ENCODE measurements at regions not wholly inside any gene's neighbourhood (a gene's known extent, or its start where the extent isn't known, plus 50 kb on each side); places are given as distances from the start of the nearest gene placed in this dataset.

- no peaks in the 10 kb centered on the region for H3K4me1 ChIP-seq (ENCODE audit: control insufficient read depth, insufficient read depth, low read length)
- POLR2A ChIA-PET = no interaction called here
- TF ChIP-seq RELB (IDR thresholded peaks at IDR 0.05; ENCODE audit: low read depth) (no peak), SMARCA5 (IDR thresholded peaks at IDR 0.05) (no peak), E2F4 (IDR thresholded peaks at IDR 0.05; ENCODE audit: low read depth, low read length) (no peak), MAX (IDR thresholded peaks at IDR 0.05; ENCODE audit: low read depth, low read length) (no peak), TCF12 (IDR thresholded peaks at IDR 0.05; ENCODE audit: low read depth, low read length) (no peak), REST (IDR thresholded peaks at IDR 0.05; ENCODE audit: low read depth, low read length) (no peak), TCF3 (IDR thresholded peaks at IDR 0.05; ENCODE audit: borderline replicate concordance, insufficient read depth, low read depth, low read length) (no peak), CREB1 (IDR thresholded peaks at IDR 0.05; ENCODE audit: low read depth) (no peak), IKZF2 (IDR thresholded peaks at IDR 0.05) (no peak), RBBP5 (conservative IDR thresholded peaks at IDR 0.05) (no peak), CHD2 (IDR thresholded peaks at IDR 0.05; ENCODE audit: borderline replicate concordance, low read depth, low read length) (no peak), GATAD2B (conservative IDR thresholded peaks at IDR 0.05; ENCODE audit: low read depth) (no peak), SUZ12 (IDR thresholded peaks at IDR 0.05; ENCODE audit: unreplicated experiment) (no peak)
- no peaks in the 10 kb centered on the region for H3K79me2 ChIP-seq (ENCODE audit: control insufficient read depth, insufficient read depth, low read length)
- no peaks in the 10 kb centered on the region for H3K9me3 ChIP-seq (replicated peaks; ENCODE audit: control insufficient read depth, insufficient read depth, low read length)
- no peak overlapping the region for H2AFZ ChIP-seq (ENCODE audit: control insufficient read depth, low read depth, low read length)
- CTCF ChIA-PET = no interaction called here
- WGBS (ENCODE audit: insufficient coverage, insufficient replicate concordance, low lambda C conversion rate, missing lambda C conversion rate) = 0% methylated on average over 2 of the region's 2 CpGs
- H3K4me3 ChIP-seq = no peak overlapping the region
- SMC1A ChIA-PET (ENCODE audit: uncharacterized antibody, unreplicated experiment) = no interaction called here
- FAIRE-seq (no peak), DNase-seq (ENCODE audit: low read depth, low spot score) (no peak), ATAC-seq (no peak)
- BruUV-seq (replicated peaks) = no TSS peak
- H3K9ac ChIP-seq (ENCODE audit: control insufficient read depth, insufficient read depth, low read length) = no peak overlapping the region
- no peaks in the 10 kb centered on the region for H4K20me1 ChIP-seq (ENCODE audit: control insufficient read depth, insufficient read depth)
- in situ Hi-C loops (cut with MboI) = no loop called here
- H3K27me3 ChIP-seq (replicated peaks in 1 of 2; ENCODE audit: control insufficient read depth in 2 of 2, insufficient read depth in 2 of 2, low read length in 1 of 2) = no peaks in the 10 kb centered on the region
- no peak overlapping the region for H3K27ac ChIP-seq (ENCODE audit: control insufficient read depth, insufficient read depth)
- intact Hi-C loops (cut with micrococcal nuclease; ENCODE audit: unreplicated experiment) = no loop called here
- no peak overlapping the region for H3K4me2 ChIP-seq (ENCODE audit: control insufficient read depth, insufficient read depth)
- RAD21 ChIA-PET (ENCODE audit: unreplicated experiment) = no interaction called here
- no peaks in the 10 kb centered on the region for H3K36me3 ChIP-seq (ENCODE audit: control insufficient read depth in 2 of 2, insufficient read depth in 2 of 2, low read length in 1 of 2)
These were observed 58.3 kb upstream of the VSTM5 start for GRCh38 chr11:93908689-93909088.

All from GM12878 (cell line).